Progenitor cell of endocrine pancreas (in vitro differentiated cells): ENCODE measurements at regions not wholly inside any gene's neighbourhood (a gene's known extent, or its start where the extent isn't known, plus 50 kb on each side); places are given as distances from the start of the nearest gene placed in this dataset.

Source experiments
- DNase-seq: peaks from one replicate; pipeline ENCODE4 v3.0.0; 2021; ENCODE audit warnings: low spot score; ENCODE audit not compliant: unreplicated experiment
- H3K27ac Mint-ChIP-seq: 2 replicates; pipeline ENCODE4 v1.8.0; 2021; ENCODE audit warnings: mild to moderate bottlenecking, moderate library complexity, mixed read lengths
- H3K27me3 Mint-ChIP-seq: 2 replicates; pipeline ENCODE4 v1.8.0; 2021; ENCODE audit warnings: mixed read lengths
- H3K36me3 Mint-ChIP-seq: 2 replicates; pipeline ENCODE4 v1.8.0; 2022; ENCODE audit warnings: mixed read lengths; ENCODE audit not compliant: insufficient read depth
- H3K4me1 Mint-ChIP-seq: 2 replicates; pipeline ENCODE4 v1.8.0; 2021; ENCODE audit warnings: low read depth, mixed read lengths
- H3K4me3 Mint-ChIP-seq: 2 replicates; pipeline ENCODE4 v1.8.0; 2021; ENCODE audit warnings: low read depth, mild to moderate bottlenecking, moderate library complexity, mixed read lengths
- H3K9me3 Mint-ChIP-seq: 2 replicates; pipeline ENCODE4 v1.8.0; 2021; ENCODE audit warnings: low read depth, mixed read lengths
- TF ChIP-seq, protein P1 (sequence below): fragments of 200-600 bp; sonication (generic); IDR thresholded peaks from one replicate; pipeline ENCODE4 v1.5.0; 2021; ENCODE audit warnings: antibody characterized with exemption, mild to moderate bottlenecking; ENCODE audit not compliant: unreplicated experiment

DNA sequence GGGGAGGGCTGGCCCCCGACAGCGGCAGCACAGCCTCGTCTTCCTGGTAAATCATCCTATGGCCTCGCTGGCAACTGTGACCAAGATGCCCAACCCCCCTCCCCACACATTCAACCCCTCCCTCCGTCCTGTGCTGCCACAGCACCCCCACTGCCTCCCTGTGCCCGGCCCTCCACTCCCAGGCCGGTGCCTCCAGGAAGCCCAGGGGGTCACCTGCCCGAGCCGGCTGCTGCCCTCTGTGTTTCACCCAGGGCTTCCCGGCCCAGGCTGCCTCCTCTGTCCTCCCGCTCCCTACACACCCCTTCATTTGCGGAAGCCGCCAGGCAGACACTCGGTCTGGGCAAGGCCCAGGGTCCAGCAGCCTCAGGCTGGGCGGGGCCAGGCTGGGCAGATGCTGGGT, 188.6 kb downstream of the RBFOX3 start:
- DNase-seq = no peak
- H3K4me1 Mint-ChIP-seq = peaks cover 7% of the 10 kb centered on the region
- H3K27me3 Mint-ChIP-seq = peaks cover 44% of the 10 kb centered on the region
- no peak overlapping the region for H3K27ac Mint-ChIP-seq
- TF ChIP-seq, protein P1, sequence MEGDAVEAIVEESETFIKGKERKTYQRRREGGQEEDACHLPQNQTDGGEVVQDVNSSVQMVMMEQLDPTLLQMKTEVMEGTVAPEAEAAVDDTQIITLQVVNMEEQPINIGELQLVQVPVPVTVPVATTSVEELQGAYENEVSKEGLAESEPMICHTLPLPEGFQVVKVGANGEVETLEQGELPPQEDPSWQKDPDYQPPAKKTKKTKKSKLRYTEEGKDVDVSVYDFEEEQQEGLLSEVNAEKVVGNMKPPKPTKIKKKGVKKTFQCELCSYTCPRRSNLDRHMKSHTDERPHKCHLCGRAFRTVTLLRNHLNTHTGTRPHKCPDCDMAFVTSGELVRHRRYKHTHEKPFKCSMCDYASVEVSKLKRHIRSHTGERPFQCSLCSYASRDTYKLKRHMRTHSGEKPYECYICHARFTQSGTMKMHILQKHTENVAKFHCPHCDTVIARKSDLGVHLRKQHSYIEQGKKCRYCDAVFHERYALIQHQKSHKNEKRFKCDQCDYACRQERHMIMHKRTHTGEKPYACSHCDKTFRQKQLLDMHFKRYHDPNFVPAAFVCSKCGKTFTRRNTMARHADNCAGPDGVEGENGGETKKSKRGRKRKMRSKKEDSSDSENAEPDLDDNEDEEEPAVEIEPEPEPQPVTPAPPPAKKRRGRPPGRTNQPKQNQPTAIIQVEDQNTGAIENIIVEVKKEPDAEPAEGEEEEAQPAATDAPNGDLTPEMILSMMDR = no peak
- H3K4me3 Mint-ChIP-seq = no peak overlapping the region
- H3K9me3 Mint-ChIP-seq = no peaks in the 10 kb centered on the region
- no peaks in the 10 kb centered on the region for H3K36me3 Mint-ChIP-seq

DNA sequence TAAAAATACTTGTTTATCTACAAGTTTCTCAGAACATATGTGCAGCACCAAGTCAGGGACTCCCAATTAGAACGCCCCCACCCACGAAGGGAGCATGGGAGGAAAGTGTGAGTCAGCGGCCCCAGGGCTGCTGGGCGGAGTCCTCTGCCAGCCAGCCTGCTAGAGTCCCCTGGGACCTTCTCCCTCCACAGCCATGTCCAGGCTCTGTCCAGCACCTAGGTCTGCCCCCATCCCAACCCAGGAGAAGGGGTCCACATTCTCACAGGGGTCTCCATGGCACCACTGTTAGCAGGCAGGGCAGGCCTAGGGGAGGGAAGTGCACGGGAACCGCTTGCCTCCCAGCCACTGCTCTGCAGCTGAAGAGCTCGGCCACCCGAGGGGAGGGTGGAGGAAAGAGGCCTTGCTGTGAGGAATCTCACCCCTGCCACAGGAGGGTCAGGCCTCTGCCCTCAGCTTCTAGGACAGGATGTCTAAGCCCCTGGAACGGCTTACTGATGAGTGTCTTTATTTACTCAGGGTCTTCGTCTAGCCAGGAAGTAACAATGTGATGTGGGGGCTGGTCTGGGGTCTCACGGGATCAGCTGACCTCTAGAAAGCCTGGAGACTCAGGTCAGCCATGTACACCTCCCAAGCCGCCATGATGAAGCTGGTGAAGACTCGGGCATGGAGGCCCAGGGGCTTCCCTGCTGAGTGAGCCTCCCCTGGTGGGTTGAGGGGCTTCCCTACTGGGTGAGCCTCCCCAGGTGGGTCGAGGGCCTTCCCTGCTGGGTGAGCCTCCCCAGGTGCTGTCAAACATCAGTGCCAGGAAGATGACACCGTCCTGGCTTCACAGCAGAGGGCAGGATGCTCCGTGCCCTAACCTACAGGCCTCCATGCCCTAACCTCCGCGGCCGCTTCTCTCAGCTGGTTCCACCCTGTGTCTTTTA, 190.3 kb downstream of the RBFOX3 start:
- Mint-ChIP-seq H3K4me1 (peaks cover 7% of the 10 kb centered on the region), H3K36me3 (no peaks in the 10 kb centered on the region), H3K9me3 (no peaks in the 10 kb centered on the region), H3K27ac (no peak overlapping the region), H3K4me3 (no peak overlapping the region), H3K27me3 (peaks cover 48% of the 10 kb centered on the region)
- DNase-seq = no peak
- TF ChIP-seq, protein P1 = no peak

DNA sequence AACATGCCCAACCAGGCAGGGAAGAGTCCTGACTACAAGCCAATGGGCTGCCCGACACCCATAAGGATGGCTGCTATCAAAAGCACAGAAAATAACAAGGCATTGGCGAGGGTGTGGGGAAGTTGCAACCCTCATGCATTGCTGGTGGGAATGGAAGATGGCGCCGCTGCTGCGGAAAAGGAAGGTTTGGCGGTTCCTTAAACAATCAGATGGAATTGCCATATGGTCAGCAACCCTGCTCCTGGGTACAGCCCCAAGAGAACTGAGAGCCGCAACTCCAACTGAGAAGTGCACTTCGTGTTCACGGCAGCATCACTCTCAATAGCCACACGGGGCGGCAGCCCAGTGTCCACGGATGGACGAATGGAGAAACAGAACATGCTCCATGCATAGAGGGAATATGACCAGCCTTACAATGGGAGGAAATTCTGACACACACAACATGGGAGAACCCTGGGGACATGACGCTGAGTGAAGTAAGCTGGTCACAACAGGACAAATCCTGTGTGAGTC, 193.3 kb downstream of the RBFOX3 start:
- Mint-ChIP-seq H3K4me1 (no peaks in the 10 kb centered on the region), H3K27ac (no peak overlapping the region), H3K27me3 (peaks cover 39% of the 10 kb centered on the region), H3K4me3 (no peak overlapping the region), H3K36me3 (no peaks in the 10 kb centered on the region), H3K9me3 (no peaks in the 10 kb centered on the region)
- DNase-seq = no peak
- TF ChIP-seq, protein P1 = no peak

DNA sequence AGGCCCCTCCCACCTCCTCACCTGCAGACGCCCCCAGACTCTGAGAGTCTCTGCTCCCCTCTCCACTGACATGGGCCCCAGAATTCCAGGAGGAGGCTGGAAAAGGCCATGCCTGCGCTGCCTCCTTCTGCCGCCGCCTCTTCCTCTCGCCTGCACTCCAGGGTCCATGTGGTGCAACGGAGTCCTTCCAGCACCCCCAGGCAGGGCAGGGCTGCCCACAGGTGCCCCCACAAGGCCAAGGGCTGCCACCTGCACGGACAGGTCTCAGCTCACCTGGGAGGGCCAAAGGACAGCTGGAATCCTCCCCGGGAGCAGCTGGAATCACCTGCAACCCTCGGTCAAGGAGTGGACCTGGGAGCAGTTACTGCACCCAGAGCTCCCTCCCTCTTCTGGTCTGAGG, 194.9 kb downstream of the RBFOX3 start:
- Mint-ChIP-seq H3K27ac (no peak overlapping the region), H3K9me3 (no peaks in the 10 kb centered on the region), H3K36me3 (no peaks in the 10 kb centered on the region), H3K27me3 (peaks cover 39% of the 10 kb centered on the region), H3K4me3 (no peak overlapping the region), H3K4me1 (no peaks in the 10 kb centered on the region)
- no peak for DNase-seq
- TF ChIP-seq, protein P1 = no peak

DNA sequence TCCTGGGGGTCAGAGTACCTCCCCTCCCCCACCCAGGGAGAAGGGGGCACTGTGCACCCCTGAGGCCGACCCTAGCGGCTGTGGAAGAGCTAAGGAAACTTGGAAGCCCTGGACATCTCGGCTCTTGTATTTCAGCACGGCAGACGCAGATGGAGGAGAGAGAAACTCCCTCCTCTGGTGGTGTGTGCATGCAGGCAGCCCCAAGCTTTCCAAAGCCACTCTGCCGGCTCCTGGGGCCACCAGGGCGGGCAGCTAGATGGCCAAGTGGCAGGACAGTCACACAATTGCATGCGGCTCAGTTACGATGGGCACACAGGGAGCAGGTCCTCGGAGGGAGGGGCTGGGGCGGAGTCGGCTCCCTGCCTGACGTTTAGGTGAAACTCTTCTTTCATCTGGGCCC, 195.5 kb downstream of the RBFOX3 start:
- H3K36me3 Mint-ChIP-seq = no peaks in the 10 kb centered on the region
- H3K4me3 Mint-ChIP-seq = no peak overlapping the region
- no peak for DNase-seq
- H3K27me3 Mint-ChIP-seq = peaks cover 39% of the 10 kb centered on the region
- TF ChIP-seq, protein P1 = no peak
- H3K4me1 Mint-ChIP-seq = no peaks in the 10 kb centered on the region
- H3K27ac Mint-ChIP-seq = peak overlapping the region; percentile 37
- H3K9me3 Mint-ChIP-seq = no peaks in the 10 kb centered on the region
